GM12864 (cell line): ENCODE measurements at regions not wholly inside any gene's neighbourhood (a gene's known extent, or its start where the extent isn't known, plus 50 kb on each side); places are given as distances from the start of the nearest gene placed in this dataset.

Experiments
- DNase-seq: peaks from one replicate; pipeline ENCODE4 v3.0.0-alpha.2; 2011; ENCODE audit warnings: low read depth
- H3K4me3 ChIP-seq: 2 replicates; pipeline ENCODE4 v1.5.1; 2011; ENCODE audit warnings: mild to moderate bottlenecking, low read depth, low read length, control low read depth
- TF ChIP-seq, protein P1 (sequence below): IDR thresholded peaks from 2 replicates; pipeline ENCODE4 v1.5.1; 2011; ENCODE audit warnings: low read depth, mild to moderate bottlenecking, moderate library complexity, low read length, control low read depth, inconsistent platforms; ENCODE audit errors: missing control alignments

DNA sequence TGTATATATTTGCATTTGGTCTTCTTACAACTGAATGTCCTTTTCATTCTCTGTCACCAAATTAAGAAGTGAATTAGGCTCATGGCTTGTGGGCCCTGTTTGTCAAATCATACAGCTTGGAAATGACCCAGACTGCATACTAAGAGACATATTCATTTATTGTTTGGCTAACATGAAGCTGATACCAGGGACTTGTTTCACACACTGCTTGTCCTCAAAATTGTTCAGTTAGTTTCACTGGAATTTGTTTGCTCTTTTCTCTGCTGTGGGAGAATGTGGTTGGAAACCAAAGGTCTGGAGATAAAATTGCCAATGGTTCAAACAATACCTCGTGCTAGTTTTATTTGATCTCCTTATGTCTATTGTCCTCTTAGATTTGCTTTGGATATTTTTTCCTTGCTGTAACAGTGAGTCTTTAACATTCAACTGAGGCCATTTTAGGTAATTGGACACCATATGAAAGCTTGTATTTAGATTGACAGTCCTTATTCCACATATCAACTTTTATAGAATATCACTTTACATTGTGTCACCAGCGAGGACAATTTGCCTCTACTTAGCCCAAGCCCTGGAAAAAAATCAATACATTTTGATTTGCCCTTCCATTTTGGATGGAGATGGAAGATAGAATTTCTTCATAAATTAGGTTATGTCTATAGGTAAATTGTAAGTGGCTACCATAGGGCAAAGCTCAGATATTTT is 144.3 kb upstream of the MTAP start:
- no peak for DNase-seq
- TF ChIP-seq, protein P1, sequence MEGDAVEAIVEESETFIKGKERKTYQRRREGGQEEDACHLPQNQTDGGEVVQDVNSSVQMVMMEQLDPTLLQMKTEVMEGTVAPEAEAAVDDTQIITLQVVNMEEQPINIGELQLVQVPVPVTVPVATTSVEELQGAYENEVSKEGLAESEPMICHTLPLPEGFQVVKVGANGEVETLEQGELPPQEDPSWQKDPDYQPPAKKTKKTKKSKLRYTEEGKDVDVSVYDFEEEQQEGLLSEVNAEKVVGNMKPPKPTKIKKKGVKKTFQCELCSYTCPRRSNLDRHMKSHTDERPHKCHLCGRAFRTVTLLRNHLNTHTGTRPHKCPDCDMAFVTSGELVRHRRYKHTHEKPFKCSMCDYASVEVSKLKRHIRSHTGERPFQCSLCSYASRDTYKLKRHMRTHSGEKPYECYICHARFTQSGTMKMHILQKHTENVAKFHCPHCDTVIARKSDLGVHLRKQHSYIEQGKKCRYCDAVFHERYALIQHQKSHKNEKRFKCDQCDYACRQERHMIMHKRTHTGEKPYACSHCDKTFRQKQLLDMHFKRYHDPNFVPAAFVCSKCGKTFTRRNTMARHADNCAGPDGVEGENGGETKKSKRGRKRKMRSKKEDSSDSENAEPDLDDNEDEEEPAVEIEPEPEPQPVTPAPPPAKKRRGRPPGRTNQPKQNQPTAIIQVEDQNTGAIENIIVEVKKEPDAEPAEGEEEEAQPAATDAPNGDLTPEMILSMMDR: no peak
- no peak overlapping the region for H3K4me3 ChIP-seq

- TF ChIP-seq, protein P1: no peak
- no peak overlapping the region for H3K4me3 ChIP-seq
- DNase-seq: no peak
These were observed 141.5 kb upstream of the MTAP start for GRCh38 chr9:21660976-21661375.

DNA sequence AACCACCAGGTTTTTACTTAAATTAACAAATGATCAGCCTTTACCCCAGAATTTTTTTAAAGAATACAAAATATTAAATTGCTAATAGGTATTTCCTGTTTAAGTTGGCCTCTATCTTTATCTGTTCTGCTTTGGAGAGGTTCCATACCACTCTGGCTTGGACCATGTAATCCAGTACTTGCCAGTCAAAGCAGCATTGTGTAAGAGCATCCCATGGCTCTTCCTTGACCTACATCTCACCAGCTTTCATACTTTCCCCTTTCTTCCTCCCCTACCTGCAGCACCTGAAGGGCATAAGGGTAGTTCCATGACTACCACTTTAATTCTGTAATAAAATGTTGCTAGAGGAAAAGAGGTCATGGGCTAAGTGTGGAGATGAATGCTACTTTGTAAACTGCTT is 140.8 kb upstream of the MTAP start:
- no peak overlapping the region for H3K4me3 ChIP-seq
- TF ChIP-seq, protein P1: no peak
- no peak for DNase-seq

DNA sequence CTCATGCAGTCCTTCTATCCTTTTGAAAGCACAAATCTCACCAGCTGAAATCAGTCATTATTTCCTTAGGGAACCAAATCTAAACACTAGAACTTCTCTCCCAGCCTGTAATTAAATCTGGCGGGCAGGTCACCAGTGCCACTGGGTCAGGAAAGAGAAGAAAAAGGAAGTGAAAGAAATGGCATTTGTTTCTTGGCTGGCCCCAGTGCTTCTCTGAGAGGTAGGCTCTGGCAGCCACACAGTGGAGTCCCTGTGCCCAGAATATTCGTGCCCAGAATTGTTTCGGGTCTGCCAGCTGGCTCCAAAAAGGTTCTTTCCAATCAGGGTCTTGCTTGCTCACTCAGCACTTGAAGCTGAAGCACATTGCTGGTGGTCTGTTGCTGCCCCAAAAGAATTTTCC is 133.9 kb upstream of the MTAP start:
- DNase-seq: no peak
- H3K4me3 ChIP-seq: no peak overlapping the region
- TF ChIP-seq, protein P1: no peak

GRCh38 chr9:21669701-21670100 is 132.7 kb upstream of the MTAP start:
- TF ChIP-seq, protein P1: no peak
- no peak overlapping the region for H3K4me3 ChIP-seq
- DNase-seq: no peak

- TF ChIP-seq, protein P1: no peak
- no peak for DNase-seq
- no peak overlapping the region for H3K4me3 ChIP-seq
These were observed 132.1 kb upstream of the MTAP start for GRCh38 chr9:21670374-21670773.

GRCh38 chr9:21672140-21672539 is 130.3 kb upstream of the MTAP start:
- DNase-seq: no peak
- H3K4me3 ChIP-seq: no peak overlapping the region
- TF ChIP-seq, protein P1: no peak
